ENCODE measurements at regions not wholly inside any gene's neighbourhood (a gene's known extent, or its start where the extent isn't known, plus 50 kb on each side); places are given as distances from the start of the nearest gene placed in this dataset.

DNA sequence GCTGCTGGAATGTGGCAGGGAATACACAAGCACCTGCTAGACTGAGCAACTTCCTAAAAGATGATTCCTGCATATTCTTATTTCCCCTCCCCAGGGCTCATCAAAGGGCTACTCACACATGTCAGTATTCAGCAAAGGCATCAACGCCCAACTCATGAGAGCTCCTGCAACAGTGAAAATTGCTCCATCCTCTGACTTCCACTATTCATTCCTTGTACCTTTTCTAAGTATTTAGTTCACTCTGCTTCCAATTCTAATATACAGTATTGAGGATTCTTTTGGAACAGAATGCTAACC is 84.1 kb downstream of the SCN11A start:
- no peak for TF ChIP-seq POLR2A (IDR thresholded peaks at IDR 0.05)
- TF ChIP-seq, protein P1, sequence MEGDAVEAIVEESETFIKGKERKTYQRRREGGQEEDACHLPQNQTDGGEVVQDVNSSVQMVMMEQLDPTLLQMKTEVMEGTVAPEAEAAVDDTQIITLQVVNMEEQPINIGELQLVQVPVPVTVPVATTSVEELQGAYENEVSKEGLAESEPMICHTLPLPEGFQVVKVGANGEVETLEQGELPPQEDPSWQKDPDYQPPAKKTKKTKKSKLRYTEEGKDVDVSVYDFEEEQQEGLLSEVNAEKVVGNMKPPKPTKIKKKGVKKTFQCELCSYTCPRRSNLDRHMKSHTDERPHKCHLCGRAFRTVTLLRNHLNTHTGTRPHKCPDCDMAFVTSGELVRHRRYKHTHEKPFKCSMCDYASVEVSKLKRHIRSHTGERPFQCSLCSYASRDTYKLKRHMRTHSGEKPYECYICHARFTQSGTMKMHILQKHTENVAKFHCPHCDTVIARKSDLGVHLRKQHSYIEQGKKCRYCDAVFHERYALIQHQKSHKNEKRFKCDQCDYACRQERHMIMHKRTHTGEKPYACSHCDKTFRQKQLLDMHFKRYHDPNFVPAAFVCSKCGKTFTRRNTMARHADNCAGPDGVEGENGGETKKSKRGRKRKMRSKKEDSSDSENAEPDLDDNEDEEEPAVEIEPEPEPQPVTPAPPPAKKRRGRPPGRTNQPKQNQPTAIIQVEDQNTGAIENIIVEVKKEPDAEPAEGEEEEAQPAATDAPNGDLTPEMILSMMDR (IDR thresholded peaks at IDR 0.05 in 4 of 5, conservative IDR thresholded peaks at IDR 0.05 in 1 of 5): no peak
